HG03139 (cell line): ENCODE measurements at regions not wholly inside any gene's neighbourhood (a gene's known extent, or its start where the extent isn't known, plus 50 kb on each side); places are given as distances from the start of the nearest gene placed in this dataset.
"Not testable (repeated sequence)": the region's sequence is repeated elsewhere in the genome, so short reads cannot be mapped to it uniquely, and the experiment has no call there.

ENCODE experiments used
- ATAC-seq: cut with Tn5 transposase; IDR thresholded peaks from one replicate; pipeline ENCODE4 v1.9.1; 2021; ENCODE audit not compliant: unreplicated experiment

DNA sequence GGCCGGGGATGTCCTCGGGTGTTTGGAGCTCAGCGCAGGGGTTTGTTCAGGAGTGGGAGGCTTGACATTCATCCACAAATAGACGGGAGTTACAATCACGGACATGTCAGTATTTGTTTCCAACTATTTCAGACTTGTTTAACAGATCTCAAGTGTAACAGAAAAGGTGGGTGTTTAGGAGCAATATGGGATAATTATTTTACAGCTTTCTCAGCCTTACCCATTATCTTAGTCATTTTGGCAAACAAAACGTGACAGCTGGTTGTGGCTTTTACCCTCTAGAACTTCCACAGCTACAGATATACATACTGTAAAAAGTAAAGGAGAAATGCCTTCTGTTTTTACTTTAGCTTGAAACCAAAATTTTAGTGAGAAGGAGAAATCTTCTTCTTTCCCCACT is 178.7 kb upstream of the TMEM45B start:
- ATAC-seq = no peak

DNA sequence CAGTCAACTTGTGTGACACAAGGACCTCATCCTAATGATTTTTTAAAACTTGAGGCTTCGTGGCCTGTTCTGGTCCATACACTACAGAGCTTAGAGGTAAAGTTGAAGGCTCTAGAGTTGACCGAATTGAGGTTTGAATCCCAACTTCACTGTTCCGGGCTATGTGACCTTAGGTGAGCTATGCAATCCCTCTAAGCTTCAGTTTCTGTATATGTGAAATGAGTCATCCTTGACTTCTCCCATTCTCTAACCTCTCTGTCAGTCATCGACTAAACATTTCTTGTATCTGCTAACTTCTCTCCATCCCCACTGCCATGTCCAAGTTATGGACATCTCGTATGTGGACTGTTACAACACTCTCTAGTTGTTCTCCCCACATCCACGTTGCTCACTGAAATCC is 178.2 kb upstream of the TMEM45B start:
- ATAC-seq = no peak

DNA sequence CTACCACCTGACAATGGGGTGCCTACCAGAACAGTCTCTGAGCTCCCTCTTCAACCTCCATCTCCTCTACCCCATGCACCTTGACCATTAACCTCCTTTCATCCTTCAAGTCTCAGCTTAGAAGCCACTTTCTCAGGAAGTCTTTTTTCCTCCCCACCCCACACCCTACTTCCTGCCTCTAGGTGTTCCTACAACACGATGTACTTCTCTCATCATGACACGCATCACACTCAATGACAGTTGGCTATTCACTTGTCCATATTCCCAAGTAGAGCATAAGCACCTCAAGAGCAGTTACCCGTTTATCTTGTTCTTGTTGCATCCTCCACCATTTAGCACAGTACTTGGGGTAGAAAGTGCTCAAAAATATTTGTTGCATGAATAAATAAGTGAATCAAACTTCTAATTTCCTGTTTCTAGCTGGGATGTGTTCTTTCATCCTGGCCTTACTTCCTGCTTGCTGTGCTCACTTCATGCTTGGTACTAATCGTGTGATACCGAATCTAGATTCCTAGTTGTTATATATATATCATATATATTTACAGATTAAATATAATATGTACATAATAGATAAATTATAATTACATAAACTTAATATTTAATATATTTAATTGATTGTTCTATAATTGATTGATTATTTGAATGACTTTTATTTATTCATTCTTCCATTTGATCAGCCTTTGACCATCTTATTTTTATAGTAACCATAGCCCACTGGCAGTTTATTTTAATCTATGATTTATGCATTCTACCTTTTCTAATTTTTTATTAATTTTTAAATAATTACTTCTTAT is 177.5 kb upstream of the TMEM45B start:
- ATAC-seq = no peak

DNA sequence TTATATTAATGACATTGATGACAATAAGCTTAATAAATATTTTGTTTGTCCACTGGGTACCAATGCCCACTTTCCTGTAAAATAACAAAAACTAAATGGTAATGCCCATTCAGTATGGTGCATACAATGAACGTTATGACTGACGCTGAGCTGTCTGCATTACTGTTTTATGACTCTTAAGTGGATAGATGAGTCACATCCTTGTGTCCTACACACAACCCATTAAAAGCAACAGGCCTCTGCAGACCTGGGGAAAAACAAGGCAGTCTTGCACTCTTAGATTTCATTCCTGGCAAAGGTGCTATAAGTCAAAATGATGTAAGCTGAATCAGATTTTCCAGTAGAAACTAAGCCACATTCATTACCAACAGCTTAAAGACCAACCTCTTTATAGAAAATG is 176.3 kb upstream of the TMEM45B start:
- no peak for ATAC-seq

DNA sequence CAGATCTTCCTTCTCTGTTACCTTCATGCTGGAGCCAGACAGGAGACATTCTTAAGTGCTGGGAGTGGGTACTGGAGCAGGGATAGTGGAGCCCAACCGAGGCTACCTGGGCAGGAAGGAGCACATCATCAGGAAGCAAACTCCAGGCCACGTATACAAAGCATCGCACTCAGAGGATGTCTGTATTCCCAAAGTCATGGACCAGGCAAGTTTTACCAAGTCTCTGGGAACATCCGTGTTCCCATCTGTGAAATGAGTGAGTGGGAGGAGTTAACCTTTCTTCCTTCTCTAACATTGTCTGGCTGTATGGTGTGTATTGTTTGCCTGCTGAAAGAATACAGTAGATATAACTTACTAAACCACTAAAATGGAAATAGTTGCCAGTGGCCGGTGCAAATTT is 175.0 kb upstream of the TMEM45B start:
- no peak for ATAC-seq

DNA sequence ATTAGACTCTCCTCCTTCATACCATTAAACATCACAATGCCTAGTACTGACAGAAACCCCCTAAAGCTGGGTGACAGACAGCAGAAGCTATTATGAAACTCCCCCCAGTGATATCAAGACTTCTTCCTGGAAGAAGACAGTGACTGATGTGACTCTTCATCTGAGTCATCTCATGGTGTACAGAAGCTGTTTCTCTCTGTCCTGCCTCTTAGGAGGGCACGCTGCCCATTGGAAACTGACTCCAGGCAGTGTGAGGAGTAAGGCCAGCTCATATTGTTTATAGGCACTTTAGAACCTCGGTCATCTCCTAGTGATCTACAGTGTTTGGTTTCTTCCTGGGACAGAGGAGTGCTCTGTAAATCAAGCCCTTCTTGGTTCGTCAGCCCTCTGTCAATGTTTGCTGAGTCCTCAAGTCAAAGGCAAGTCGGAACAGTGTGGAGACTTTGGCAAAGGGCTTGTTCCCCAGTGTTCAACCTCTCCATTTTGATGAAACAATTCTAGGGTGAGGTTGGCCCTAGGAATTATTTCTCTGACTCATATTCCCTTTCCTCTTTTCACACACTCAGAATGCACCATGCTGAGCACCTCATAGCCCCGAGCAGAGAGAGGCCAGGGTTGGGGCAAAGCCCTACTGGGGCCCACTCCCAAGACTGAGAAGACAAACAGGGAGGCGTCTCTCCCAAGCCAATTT is 172.5 kb upstream of the TMEM45B start:
- ATAC-seq = no peak

DNA sequence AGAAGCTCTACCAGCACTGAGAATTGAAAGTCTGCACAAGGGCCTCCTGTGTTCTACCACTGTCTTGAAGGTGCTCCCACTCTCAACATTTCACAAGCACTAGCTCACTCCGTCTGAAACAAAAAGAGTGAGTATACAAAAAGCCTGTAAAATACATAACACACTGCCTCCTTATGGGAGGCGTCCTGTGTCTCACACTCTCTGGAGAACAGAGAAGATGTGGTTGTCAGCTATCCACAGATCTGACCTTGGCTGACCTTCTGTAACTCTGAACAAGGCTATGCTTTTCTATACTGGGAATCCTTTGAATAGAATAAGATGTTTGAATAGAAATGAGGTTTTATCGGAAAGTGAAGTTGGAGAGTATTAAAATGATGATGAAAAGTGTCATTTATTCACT is 171.3 kb upstream of the TMEM45B start:
- ATAC-seq = no peak

DNA sequence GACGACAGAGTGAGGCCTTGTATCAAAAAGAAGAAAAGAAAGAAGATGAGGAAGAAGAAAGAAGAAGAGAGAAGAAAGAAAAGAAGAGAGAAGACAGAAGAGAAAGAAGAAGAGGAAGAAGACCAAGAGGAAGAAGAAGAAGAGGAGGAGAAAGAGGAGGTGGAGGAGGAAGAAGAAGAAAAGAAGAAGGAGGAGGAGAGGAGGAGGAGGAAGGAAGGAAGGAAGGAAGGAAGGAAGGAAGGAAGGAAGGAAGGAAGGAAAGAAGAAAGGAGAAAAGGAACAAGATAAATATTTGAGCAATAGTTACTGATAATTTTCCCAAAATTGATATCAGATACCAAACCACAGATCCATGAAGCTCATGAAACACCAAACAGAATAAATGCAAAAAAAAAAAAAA is 169.7 kb upstream of the TMEM45B start:
- no peak for ATAC-seq

DNA sequence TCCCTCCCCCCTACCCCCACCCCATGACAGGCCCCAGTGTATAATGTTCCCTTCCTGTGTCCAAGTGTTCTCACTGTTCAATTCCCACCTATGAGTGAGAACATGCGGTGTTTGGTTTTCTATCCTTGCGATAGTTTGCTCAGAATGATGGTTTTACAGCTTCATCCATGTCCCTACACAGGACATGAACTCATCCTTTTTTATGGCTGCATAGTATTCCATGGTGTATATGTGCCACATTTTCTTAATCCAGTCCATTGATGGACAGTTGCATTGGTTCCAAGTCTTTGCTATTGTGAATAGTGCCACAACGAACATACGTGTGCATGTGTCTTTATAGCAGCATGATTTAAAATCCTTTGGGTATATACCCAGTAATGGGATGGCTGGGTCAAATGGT is 165.6 kb upstream of the TMEM45B start:
- ATAC-seq = not testable (repeated sequence)

DNA sequence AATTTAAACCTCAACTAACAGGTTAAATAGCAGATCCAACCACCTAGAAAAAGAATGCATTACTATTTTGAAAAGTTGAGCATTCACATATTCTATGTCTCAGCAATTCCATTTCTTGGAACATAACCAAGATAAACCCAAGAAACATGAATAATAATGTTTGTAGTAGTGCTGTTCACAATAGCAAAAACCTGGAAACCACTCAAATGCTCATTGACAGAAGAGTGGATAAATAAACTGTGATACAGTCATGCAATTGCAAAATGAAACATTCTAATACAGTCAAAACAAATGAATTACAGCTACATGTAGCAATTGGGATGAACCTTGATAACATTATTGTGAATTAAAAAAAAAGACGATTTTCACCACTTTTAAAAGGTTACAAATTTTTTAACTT is 162.8 kb upstream of the TMEM45B start:
- no peak for ATAC-seq

DNA sequence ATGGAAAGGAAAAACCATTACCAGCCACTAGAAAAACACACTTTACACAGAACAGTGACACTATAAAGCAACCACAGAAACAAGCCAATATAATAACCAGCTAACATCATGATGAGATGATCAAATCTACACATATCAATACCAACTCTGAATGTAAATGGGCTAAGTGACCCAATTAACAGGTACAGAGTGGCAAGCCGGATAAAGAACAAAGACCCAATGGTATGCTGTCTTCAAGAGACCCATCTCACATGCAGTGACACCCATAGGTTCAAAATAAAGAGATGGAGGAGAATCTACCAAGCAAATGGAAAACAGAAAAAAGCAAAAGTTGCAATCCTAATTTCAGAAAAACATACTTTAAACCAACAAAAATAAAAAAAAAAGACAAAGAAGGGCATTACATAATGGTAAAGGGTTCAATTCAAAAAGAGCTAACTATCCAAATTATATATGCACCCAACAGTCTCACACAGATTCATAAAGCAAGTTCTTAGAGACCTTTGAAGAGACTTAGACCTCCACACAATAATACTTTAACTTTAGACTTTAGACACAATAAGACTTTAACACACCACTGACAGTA is 160.3 kb upstream of the TMEM45B start:
- ATAC-seq = no peak

DNA sequence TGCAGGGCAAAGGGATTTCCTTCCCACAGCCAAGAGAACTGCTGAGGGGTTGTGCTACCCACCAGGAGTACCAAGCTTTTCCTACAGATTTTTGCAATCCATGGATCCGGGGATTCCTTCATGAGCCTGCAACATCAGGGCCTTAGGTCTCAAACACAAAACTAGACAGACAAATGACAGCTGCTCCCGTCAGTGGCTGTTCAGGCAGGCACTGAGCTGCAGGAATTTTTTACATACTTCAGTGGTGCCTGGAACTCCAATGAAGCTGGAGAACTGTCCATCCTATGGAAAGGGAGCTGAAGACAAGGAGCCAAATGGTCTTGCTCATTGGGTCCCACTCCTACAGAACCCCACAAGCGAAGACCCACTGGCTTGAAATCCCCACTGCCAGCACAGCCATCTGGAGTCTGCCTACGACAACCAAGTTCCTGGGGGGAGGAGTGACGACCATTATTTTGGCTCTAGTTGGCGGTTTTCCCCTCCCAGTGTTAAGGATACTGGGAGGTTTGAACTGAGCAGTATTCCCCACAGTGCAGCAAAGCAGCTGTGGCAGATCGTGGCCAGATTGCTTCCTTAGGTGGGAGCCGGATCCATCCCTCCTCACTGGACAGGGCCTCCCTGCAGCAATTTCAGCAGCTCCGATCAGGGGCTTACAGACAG is 157.7 kb upstream of the TMEM45B start:
- ATAC-seq = no peak

DNA sequence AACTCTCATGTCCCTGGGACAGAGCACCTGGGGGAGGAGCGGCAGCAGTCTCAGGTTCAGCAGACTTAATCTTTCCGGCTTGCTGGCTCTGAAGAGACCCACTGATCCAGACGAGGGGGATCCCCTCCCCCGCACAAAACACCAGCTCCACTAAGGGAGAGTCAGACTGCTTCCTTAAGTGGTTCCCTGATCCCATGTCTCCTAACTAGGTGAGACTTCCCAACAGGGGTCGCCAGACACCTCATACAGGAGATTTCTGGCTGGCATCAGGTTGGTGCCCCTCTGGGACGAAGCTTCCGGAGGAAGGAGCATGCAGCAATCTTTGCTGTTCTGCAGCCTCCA is 157.2 kb upstream of the TMEM45B start:
- ATAC-seq = no peak

DNA sequence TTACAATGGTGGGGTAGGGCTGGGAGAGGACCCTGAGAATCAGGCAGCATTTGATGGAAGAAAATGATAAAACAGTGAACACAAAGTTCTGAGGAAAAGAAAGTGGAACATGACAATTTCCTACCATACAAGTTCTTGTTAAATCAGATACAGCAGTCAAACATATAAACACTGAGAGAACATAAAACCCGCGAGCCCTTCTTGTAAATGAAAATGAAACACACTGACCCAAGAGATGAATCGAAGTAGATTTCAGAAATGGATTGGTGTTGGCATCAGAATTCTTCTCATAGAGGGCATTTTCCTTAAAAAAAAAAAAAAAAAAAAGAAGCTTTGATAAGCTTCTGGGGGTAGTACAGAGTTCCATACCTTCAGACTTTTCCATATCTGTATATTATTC is 134.7 kb upstream of the TMEM45B start:
- no peak for ATAC-seq

DNA sequence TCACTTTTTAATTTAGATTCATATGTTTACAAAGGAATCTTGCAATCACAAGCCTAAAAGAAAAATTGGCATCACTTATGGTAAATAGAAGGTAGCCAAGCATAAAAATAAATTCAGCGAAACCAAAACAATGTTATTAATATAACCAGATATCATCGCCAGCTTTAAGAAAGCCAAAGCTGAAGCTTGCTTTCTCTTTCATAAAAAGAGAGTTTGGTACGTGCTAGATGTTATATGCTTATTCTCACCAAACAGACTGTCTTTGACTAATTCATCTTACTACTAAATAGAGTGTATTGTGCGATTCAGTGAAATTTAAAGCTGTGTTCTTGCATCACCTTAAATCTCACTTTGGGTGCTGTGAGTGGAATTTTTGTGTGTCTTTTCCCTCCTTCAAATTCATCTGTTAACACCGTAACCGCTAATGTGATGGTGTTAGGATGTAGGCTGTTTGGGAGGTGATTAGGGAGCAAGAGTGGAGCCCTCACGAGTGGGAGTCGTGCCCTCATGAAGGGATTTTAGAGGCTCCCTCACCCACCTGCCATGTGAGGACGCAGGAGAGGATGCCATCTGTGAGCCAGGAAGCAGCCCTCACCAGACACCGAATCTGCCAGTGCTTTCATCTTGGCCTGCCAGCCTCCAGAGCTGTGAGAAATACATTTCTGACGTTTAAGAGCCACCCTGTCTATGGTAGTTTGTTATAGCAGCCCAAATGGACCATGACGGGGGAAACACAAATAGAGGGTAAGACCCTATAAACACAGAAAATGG is 134.1 kb upstream of the TMEM45B start:
- no peak for ATAC-seq

DNA sequence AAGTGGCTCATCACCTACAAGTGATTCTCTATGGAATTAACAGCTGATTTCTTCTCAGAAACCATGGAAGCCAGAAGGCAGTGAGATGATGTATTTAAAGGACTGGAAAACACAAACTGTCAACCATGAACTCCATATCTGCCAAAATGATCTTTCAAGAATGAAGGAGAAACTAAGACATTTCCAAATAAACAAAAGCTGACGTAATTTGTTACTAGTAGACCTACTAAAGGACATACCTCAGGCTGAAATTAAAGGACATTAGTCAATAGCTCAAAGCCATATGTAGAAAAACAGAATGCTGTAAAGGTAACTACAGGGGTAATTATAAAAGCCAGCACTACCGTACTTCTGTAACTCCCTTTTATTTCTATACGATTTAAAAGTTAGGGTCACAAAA is 129.4 kb upstream of the TMEM45B start:
- no peak for ATAC-seq

DNA sequence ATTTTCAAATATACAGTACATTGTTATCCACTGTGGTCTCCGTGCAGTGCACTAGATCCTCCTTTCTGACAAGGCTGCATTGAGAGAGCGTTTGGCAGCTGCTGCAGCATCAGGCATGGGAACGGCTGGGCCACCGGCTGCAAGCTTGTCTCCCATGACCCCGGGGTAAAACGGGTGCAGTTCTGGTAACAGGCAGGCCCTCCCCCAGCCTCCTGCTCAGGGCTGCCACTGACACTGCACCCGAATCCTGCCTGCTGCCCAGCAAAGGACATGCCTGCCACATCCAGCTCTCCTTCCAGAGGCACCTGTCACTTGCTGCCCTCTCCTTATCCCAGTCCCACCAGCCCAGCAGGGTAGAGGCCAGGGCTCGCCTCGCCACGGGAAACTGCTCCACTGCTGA is 124.5 kb upstream of the TMEM45B start:
- no peak for ATAC-seq

DNA sequence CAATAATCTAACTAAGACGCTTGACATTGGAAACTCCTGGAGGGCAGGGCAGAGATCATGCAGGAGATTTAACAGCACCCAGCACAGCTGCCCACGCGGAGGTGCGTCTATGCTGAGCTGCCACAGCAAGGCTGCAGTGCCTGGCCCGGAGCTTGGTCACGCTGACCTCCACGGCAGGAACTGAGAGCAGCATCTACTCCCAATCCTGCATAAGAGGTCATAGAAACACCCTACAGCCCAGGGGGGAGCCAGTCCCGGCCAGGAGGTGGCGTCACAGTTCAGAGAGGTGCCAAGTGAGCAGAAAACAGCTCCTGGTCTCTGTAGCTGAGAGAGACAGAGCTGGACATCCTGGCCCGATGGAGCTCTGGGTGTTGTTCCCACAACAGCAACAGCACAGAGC is 121.1 kb upstream of the TMEM45B start:
- no peak for ATAC-seq

DNA sequence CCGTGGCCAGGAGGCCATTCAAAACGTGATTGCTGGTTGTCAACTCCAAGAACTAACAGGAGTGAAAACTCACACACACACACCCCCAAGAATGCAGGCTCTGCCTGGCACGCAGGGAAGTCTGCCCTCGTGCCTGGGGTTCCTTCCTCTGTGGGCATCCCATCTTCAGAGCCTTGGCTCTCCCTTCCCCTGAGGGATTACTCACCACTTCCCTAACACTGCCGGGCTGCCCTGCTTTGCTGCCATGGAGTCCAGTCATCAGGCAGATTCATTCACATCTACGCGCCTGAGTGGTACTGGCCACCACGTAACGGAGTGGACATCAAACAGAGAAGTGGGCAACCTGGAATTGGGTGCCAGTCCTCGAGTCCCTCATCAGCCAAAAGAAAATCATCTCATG is 120.7 kb upstream of the TMEM45B start:
- ATAC-seq = no peak

DNA sequence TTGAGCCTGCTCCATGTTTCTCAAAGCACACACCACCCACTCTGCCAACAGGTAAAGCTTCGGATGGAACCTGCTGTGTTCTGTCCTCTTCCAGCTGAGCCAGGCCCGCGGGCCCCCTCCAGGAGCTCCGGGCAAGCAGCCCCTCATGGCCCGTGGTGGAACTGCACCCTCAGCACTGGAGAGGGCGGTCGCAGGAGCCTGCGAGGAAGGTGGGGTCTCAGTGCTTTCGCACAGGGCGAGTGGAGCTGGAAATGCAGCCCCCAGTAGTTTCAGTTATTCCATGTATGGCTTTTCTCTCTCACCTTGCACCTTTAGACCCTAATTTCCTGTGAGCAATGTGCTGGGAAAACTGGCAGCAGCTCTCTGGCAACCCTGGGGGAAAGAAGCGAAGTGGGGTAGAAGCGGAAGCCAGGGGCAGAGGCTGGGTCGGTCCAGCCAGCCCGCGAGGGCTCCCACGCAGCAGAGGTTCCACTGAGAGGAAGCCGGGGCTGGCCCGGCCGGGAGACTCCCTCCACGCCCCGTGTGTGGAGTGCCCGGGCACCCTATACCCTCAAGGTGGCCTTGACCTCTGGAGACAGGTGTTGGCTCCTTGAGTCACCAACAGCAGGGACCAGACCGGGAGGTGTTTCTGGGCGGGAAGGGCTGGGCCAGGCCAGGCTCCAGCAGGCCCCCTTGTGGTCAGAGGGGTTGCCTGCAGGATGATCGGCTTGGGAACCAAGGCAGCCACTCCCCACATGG is 119.9 kb upstream of the TMEM45B start:
- peak; percentile 86 for ATAC-seq
